NCI-H524 treated with DMSO at 0.1 percent for 48 hours (cell line): ENCODE measurements at regions not wholly inside any gene's neighbourhood (a gene's known extent, or its start where the extent isn't known, plus 50 kb on each side); places are given as distances from the start of the nearest gene placed in this dataset.

Experiments
- DNase-seq: peaks from one replicate; lab custom pipeline; 2025; lab: John Stamatoyannopoulos, UW

DNA sequence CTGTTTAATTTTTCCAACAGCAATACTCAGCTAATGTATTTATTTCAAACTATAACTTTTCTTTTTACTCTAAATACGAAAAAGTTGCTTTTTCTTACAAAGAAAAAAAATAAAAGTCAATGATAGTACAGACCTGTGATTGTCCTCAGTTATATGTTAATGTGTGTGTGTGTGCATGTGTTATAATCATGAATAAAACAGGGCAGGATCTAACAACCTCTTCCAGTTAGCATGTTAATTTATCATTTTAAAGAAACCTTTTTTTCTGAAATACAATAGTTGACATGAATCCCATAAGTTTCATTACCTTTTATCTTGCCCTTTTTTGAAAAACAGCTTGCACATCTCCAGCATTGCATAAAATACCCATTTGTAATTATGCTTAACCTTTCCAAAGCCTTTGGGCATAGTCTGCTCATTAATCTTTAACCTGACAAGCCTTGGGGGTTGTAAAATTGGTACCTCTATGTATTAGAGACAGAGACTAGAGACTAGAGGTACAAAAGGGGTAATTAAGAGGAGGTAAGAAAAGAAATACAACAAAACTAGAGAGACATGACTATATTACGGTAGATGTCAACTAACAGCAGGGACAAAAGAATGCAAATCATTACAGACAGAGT, 828.1 kb downstream of the OLFM4 start:
- DNase-seq = no peak

DNA sequence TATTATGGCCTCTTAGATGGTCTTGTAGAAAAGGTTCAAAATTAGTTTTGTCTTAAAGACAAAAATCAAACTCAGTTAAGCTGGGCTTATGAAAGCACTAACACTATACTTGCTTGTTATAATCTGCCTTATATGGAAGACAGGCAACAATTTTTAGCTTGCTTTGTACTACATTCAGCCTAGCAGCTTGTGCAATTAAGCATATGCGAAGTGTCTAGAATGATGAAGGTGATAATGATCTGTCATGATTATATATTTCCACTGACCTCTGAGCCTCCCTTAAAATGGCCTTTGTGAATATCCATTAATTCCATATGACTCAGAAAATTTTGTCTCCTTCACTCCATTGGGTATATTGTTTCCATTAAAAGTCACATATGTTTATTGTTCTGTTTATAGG, 834.9 kb downstream of the OLFM4 start:
- no peak for DNase-seq

DNA sequence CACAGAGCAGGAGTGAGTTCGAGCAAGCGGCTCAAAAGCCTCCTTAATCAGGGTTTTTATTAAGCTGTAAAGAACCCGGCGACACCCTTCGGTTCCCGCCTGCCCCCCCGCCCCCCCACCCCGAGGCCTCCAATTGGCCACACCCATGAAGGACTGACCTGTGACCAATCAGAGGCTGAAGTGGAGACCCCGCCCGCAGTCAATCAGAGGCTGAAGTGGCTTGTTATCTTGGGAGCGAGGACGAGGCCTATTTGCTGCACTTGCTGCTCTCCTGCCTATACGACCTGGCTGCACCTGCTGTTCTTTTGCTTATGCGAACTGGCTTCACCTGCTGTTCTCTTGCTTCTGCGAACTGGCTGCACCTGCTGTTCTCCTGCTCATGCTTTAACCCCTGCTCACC, 844.9 kb downstream of the OLFM4 start:
- no peak for DNase-seq

DNA sequence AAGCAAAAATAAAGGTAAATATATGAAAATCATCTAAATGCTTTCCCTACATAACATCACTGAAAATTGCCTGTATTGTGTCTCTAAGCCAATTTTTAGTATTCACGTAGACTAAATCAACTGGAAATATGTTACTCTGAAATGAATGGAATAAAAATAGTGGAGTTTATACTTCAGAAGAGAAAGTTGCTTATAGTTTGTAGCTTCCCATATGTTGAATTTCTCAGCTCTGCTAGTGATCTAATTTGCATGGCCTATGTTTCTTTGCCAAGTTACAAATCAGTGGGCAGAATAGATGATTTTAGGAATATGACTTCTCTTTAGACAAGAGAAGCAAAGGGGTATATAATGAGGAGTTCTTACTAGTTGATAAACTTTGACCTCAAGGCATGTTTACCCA, 850.2 kb downstream of the OLFM4 start:
- DNase-seq = no peak

DNA sequence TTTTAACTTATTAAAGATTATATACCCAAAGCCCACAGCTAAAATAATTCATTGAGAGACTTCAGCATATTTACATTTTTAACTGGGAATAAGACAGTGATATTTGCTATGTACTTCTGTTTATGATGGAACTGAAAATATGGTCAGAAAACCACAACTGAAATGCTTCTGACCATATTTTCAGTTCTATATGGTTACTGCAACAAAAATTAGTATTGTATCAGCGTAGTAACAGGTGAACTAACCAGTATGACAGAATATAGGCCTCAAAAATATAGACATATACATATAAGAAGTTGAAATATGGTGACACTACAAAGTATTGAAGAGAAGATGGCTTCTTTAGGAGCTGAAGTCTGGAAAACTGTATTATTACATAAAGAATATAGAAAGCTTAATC, 857.4 kb downstream of the OLFM4 start:
- no peak for DNase-seq

DNA sequence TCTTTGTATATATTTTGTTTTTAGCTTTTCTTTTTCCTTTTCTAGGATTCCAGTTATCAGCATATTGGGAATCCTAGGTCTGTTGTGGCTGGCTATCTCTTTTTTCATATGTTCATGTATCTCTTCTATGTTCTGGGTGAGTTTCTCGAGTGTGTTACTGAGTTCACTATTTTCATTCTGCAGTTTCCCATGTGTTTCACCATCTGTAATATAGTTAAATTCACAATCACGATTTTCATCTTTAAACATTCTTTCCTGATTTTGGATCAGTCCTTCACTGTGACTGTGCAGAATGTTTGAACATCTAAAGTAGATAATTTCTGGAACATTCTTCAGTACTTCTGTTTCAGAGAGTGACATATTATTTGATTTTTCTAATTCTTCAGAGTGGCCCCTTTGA, 862.1 kb downstream of the OLFM4 start:
- no peak for DNase-seq

DNA sequence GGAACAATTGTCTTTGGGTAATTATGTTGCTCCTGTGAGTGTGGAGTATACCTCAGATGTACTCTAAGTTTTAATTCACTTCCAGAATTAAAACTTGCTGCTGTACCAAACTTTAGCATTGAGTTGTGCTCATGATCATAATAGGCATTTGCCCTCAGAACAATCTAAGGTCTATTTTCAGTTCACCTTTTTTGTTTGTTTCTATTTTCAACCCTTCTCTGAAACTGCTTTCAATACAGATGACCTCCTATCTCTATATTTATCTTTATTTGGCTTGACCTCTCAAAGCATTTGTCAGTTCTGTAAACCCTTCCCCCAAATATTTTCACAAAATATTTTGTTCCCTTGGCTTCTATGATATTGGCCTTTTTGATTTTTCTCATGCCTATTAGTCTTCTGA, 873.0 kb downstream of the OLFM4 start:
- no peak for DNase-seq

DNA sequence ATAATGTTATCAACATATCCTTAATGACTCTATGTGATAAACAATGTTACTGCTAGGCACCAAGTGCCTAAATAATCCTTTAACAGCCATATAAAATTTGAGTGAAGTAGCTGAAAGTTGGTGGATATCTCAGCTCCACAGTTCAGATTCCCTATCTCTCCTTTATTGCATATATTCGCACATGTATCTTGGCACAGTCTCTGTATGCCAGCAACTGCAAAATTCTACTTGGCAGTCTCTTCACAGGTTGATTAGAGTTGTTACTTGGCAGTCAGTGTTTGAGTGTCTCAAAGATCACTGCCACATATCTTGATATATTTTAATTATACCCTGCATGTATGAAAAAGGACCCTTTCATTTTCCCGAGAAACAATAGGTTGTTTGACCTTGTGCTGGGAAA, 879.3 kb downstream of the OLFM4 start:
- no peak for DNase-seq

DNA sequence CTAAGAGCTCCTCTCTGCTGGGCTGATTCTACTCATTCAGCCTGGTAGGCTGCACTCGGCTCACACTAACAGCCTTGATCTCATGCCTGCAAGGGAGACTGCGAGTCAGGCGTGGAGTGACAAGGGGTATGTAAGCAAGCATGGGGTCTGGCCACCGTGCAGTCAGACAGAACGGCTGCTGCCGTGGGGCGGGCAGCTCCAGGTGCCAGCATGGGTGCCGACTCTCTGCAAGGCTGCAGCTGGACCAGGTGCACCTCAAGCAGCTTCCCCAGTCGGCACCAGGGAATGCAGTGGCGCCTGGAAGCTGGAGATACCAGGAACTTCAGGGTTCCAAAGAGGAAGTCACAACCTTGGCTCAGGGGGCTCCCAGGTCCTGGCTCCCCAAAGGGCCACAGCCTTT, 892.3 kb downstream of the OLFM4 start:
- DNase-seq = no peak

DNA sequence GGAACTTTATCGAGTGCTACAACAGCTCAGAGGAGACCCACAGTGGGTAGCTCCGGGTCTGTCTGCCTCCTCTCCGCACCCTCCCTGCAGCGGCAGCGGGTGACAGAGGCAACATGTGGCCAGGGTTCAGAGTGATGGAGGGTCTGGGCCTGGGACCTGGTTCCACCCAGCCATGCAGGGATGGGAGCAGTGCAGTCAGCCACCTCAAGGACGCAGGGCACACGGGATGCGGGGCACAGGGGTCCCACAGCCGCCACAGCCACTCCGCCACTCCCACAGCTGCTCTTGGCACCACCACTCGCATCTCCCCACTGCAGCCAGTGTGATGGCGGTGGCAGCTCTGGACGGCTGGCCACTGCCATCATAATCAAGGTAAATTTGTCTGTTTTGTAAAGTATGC, 892.9 kb downstream of the OLFM4 start:
- DNase-seq = no peak

DNA sequence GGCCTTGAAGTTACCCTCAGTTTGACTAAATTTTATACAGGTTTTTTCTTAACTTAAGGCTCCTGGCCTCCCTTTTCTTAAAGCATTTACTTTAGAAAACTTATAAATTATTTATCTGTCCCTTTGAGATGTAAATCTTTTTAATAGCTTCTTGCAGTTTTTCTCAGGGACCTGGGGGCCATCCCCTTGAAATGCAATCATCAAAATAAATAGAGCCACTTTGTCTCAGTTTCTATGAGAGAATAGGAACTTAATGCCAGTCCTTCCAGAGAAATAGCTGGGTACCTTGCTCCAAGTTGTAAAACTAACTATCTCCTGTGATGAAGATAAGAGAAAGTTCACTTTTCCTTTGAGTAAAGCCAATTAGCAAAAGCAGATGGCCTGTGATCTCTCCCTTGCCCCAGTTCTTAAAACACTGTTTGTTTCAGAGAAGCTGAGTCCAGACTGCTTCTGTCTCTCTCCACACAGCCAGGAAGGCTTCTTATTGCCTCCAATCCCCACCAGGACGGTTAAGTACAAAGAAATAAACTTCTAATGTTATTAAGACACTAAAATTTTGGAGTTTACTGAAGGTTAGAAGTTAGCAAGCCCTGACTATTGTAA, 913.1 kb downstream of the OLFM4 start:
- DNase-seq = no peak

DNA sequence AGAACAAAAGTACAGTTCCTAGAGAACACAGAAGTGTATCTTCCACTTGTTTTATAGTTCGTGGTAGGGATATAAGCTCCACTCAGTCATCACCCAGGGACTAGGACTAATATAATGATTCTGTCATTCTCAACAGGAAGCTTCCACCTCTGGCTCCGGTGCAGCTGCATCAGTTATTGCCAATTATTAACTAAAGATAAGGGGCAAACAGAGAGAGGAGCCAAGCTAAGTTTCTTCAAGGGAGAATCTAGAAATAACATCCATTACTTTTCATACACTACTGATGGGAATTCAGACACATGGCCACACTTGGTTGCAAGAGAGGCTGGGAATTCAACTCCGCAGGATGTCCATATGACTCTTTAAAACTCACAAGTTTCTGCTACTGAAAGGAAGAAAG, 917.9 kb downstream of the OLFM4 start:
- DNase-seq = no peak

DNA sequence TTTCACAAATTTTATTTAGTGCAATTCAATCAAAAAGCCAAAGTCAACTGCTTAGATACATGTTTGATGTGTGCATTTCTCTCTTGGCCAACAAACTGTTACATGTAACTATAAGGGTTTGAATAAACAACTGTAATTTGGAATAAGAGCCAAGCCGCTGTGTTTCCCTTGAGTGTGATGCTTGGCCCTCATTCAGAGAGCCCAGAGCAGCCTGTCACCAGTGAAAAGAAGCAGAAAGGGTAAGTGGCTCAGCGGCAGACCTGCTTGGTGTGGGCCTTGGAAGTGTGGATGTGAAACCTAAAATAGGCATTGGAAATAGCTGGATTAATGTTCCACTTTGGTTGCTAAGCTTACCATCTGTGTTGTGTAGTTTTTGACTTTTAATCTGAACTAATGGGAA, 924.6 kb downstream of the OLFM4 start:
- peak; percentile 61 for DNase-seq
